Prostate gland (tissue), 2 donors: ENCODE measurements at regions not wholly inside any gene's neighbourhood (a gene's known extent, or its start where the extent isn't known, plus 50 kb on each side); places are given as distances from the start of the nearest gene placed in this dataset.

Source experiments
- CTCF ChIP-seq, 4 experiments: fragments of 200-600 bp in 2 of 4; fragments of 450-650 bp in 2 of 4; sonication (generic) in 2 of 4; IDR thresholded peaks; 1 replicate in 3 of 4; 2 replicates in 1 of 4; pipeline ENCODE4 v1.5.1; 2016 to 2019; ENCODE audit warnings: antibody characterized with exemption in 4 of 4, mild to moderate bottlenecking in 2 of 4, moderate library complexity in 2 of 4
- POLR2A ChIP-seq: fragments of 450-650 bp; IDR thresholded peaks from one replicate; pipeline ENCODE4 v1.6.1; 2016; ENCODE audit warnings: antibody characterized with exemption, mild to moderate bottlenecking
- POLR2AphosphoS5 ChIP-seq: sonication (generic); formaldehyde crosslinking; IDR thresholded peaks from one replicate; pipeline ENCODE4 v1.6.1; 2017; ENCODE audit warnings: antibody characterized with exemption

- TF ChIP-seq CTCF (IDR thresholded peaks at IDR 0.05) = no peak
- TF ChIP-seq POLR2A = no peak
- TF ChIP-seq POLR2AphosphoS5 = no peak
These were observed 72.2 kb upstream of the PRMT8 start for GRCh38 chr12:3418609-3419390.
